DOHH2 (cell line): ENCODE measurements at regions not wholly inside any gene's neighbourhood (a gene's known extent, or its start where the extent isn't known, plus 50 kb on each side); places are given as distances from the start of the nearest gene placed in this dataset.

Experiments
- H3F3A ChIP-seq: fragments of 200-600 bp; sonication (generic), shearing (Covaris generic); 2 replicates; pipeline ENCODE4 v1.6.0; 2016; ENCODE audit warnings: antibody characterized with exemption, mild to moderate bottlenecking; ENCODE audit not compliant: control insufficient read depth, insufficient read depth
- H3K27ac ChIP-seq: fragments of 200-600 bp; sonication (generic); 2 replicates; pipeline ENCODE4 v1.5.1; 2014; ENCODE audit warnings: low read depth, mild to moderate bottlenecking, low read length, moderate library complexity
- H3K27me3 ChIP-seq: fragments of 200-600 bp; sonication (generic); 2 replicates; pipeline ENCODE4 v1.6.1; 2014; ENCODE audit warnings: mild to moderate bottlenecking, low read length, mixed read lengths; ENCODE audit not compliant: control insufficient read depth
- H3K36me3 ChIP-seq: fragments of 200-600 bp; sonication (generic); 2 replicates; pipeline ENCODE4 v1.6.1; 2014; ENCODE audit warnings: mild to moderate bottlenecking, low read length, moderate library complexity, mixed read lengths; ENCODE audit not compliant: control insufficient read depth
- H3K4me1 ChIP-seq: fragments of 200-600 bp; sonication (generic); 2 replicates; pipeline ENCODE4 v1.6.1; 2014; ENCODE audit warnings: mild to moderate bottlenecking, low read length, mixed read lengths; ENCODE audit not compliant: control insufficient read depth
- H3K4me2 ChIP-seq: fragments of 200-600 bp; sonication (generic); 2 replicates; pipeline ENCODE4 v1.6.0; 2014; ENCODE audit warnings: mild to moderate bottlenecking, low read length, moderate library complexity
- H3K4me3 ChIP-seq: fragments of 200-600 bp; sonication (generic); 2 replicates; pipeline ENCODE4 v1.5.1; 2014; ENCODE audit warnings: mild to moderate bottlenecking, low read length, mixed read lengths
- H3K79me2 ChIP-seq: fragments of 200-600 bp; sonication (generic); 2 replicates; pipeline ENCODE4 v1.6.1; 2014; ENCODE audit warnings: mild to moderate bottlenecking, low read length, mixed read lengths; ENCODE audit not compliant: control insufficient read depth
- H3K9me2 ChIP-seq: fragments of 200-600 bp; sonication (generic); replicated peaks from 2 replicates; pipeline ENCODE4 v1.6.1; 2014; ENCODE audit warnings: mild to moderate bottlenecking, low read length, mixed read lengths; ENCODE audit not compliant: control insufficient read depth
- H3K9me3 ChIP-seq: fragments of 200-600 bp; sonication (generic); 2 replicates; pipeline ENCODE4 v1.6.1; 2014; ENCODE audit warnings: antibody characterized with exemption, low read length, mixed read lengths; ENCODE audit not compliant: control insufficient read depth, insufficient read depth
- H4K20me1 ChIP-seq: fragments of 200-600 bp; sonication (generic); 2 replicates; pipeline ENCODE4 v1.6.0; 2014; ENCODE audit warnings: low read depth, mild to moderate bottlenecking, antibody characterized with exemption, low read length, moderate library complexity; ENCODE audit not compliant: control insufficient read depth, insufficient read depth
- CTCF ChIP-seq: fragments of 200-600 bp; sonication (generic); IDR thresholded peaks from one replicate; pipeline ENCODE4 v1.5.1; 2014; ENCODE audit warnings: antibody characterized with exemption, mild to moderate bottlenecking, low read depth, low read length; ENCODE audit not compliant: poor library complexity, severe bottlenecking
- EZH2phosphoT487 ChIP-seq: fragments of 200-600 bp; sonication (generic); IDR thresholded peaks from 2 replicates; pipeline ENCODE4 v1.6.1; 2017; ENCODE audit warnings: borderline replicate concordance, mild to moderate bottlenecking, antibody characterized with exemption, low read length, moderate library complexity, mixed read lengths

- TF ChIP-seq CTCF, result no peak
- TF ChIP-seq EZH2phosphoT487, result no peak
- Histone ChIP-seq H4K20me1 (no peaks in the 10 kb centered on the region), H3K79me2 (no peaks in the 10 kb centered on the region), H3K36me3 (no peaks in the 10 kb centered on the region), H3K4me2 (no peak overlapping the region), H3K27ac (no peak overlapping the region), H3K9me3 (peaks cover under 1% of the 10 kb centered on the region; the same call in 1 of the 2 replicates), H3F3A (no peaks in the 10 kb centered on the region), H3K27me3 (no peaks in the 10 kb centered on the region), H3K9me2 (no peaks in the 10 kb centered on the region), H3K4me1 (peaks cover 3% of the 10 kb centered on the region; the same call in 1 of the 2 replicates), H3K4me3 (no peak overlapping the region)
These were observed 243.4 kb downstream of the NHLRC3 start for GRCh38 chr13:39281539-39282150.

GRCh38 chr13:39282400-39282972 is 244.2 kb downstream of the NHLRC3 start:
- Histone ChIP-seq H3K79me2 (no peaks in the 10 kb centered on the region), H3K4me1 (peaks cover 3% of the 10 kb centered on the region; the same call in 1 of the 2 replicates), H3K36me3 (no peaks in the 10 kb centered on the region), H3K27ac (no peak overlapping the region), H3F3A (no peaks in the 10 kb centered on the region), H4K20me1 (no peaks in the 10 kb centered on the region), H3K9me3 (peaks cover 7% of the 10 kb centered on the region; the same call in 1 of the 2 replicates), H3K27me3 (no peaks in the 10 kb centered on the region), H3K4me3 (no peak overlapping the region), H3K4me2 (no peak overlapping the region), H3K9me2 (no peaks in the 10 kb centered on the region)
- TF ChIP-seq CTCF, result no peak
- TF ChIP-seq EZH2phosphoT487, result no peak

GRCh38 chr13:39283072-39283471 is 244.8 kb downstream of the NHLRC3 start:
- no peaks in the 10 kb centered on the region for H3K27me3 ChIP-seq

More at GRCh38 chr13:39283072-39283471, 244.8 kb downstream of the NHLRC3 start:
- TF ChIP-seq CTCF, result no peak
- TF ChIP-seq EZH2phosphoT487, result no peak
- H3K9me3 ChIP-seq, result peaks cover 12% of the 10 kb centered on the region; the same call in 1 of the 2 replicates
- no peaks in the 10 kb centered on the region for H3K9me2 ChIP-seq
- H3K79me2 ChIP-seq, result no peaks in the 10 kb centered on the region
- H3K4me2 ChIP-seq, result no peak overlapping the region
- H3K36me3 ChIP-seq, result no peaks in the 10 kb centered on the region
- H3K27ac ChIP-seq, result no peak overlapping the region
- no peaks in the 10 kb centered on the region for H4K20me1 ChIP-seq
- H3K4me1 ChIP-seq, result peaks cover 3% of the 10 kb centered on the region; the same call in 1 of the 2 replicates
- H3K4me3 ChIP-seq, result no peak overlapping the region
- H3F3A ChIP-seq, result no peaks in the 10 kb centered on the region
